GM12878 (cell line): ENCODE measurements at regions not wholly inside any gene's neighbourhood (a gene's known extent, or its start where the extent isn't known, plus 50 kb on each side); places are given as distances from the start of the nearest gene placed in this dataset.

Source experiments
- ATAC-seq: fragments of 200-7000 bp; cut with Tn5 transposase; 3 replicates; pipeline ENCODE4 v1.9.1; 2020; ENCODE audit warnings: mild to moderate bottlenecking, moderate library complexity
- BruUV-seq: library from RNA; stranded (reverse); fragments of 400-500 nt; replicated peaks from 2 replicates; lab custom pipeline; 2021; lab: Mats Ljungman, UMichigan
- CTCF ChIA-PET: fragments of 300-600 bp; sonication (Branson Sonifier 250); formaldehyde crosslinking; extraction: SDS; loops from one replicate; lab custom pipeline; 2021; ENCODE audit warnings: inconsistent platforms; lab: Yijun Ruan, JAX
- POLR2A ChIA-PET: fragments of 350-600 bp; formaldehyde crosslinking; extraction: SDS; loops from one replicate; lab custom pipeline; 2021; ENCODE audit warnings: inconsistent platforms; lab: Charles Lee
- RAD21 ChIA-PET: fragments of 300-600 bp; sonication (Branson Sonifier 250); formaldehyde crosslinking; loops from one replicate; lab custom pipeline; 2023; ENCODE audit warnings: antibody characterized with exemption; ENCODE audit not compliant: unreplicated experiment; lab: Charles Lee
- SMC1A ChIA-PET: fragments of 300-600 bp; sonication (Branson Sonifier 250); formaldehyde crosslinking; loops from one replicate; lab custom pipeline; 2023; ENCODE audit not compliant: unreplicated experiment, uncharacterized antibody; lab: Charles Lee
- DNase-seq: peaks from one replicate; pipeline ENCODE4 v3.0.0-alpha.2; 2011; ENCODE audit warnings: low read depth, low spot score
- FAIRE-seq: peaks from 3 replicates; lab custom pipeline; 2011; peaks lifted over from hg19 to GRCh38; lab: Jason Lieb, UNC
- H2AFZ ChIP-seq: 2 replicates; pipeline ENCODE4 v1.6.0; 2011; ENCODE audit warnings: low read depth, low read length, control low read depth; ENCODE audit not compliant: control insufficient read depth
- H3K27ac ChIP-seq: 2 replicates; pipeline ENCODE4 v1.5.1; 2011; ENCODE audit warnings: control low read depth; ENCODE audit not compliant: control insufficient read depth, insufficient read depth
- H3K27me3 ChIP-seq, 2 experiments: replicated peaks in 1 of 2; 2 replicates each; pipeline versions ENCODE4 v1.6.0 to v1.6.1; 2011; ENCODE audit warnings: low read length in 1 of 2; ENCODE audit not compliant: control insufficient read depth in 2 of 2, insufficient read depth in 2 of 2
- H3K36me3 ChIP-seq, 2 experiments: 2 replicates each; pipeline ENCODE4 v1.5.1; 2011; ENCODE audit warnings: low read length in 1 of 2; ENCODE audit not compliant: control insufficient read depth in 2 of 2, insufficient read depth in 2 of 2
- H3K4me1 ChIP-seq: 2 replicates; pipeline ENCODE4 v1.6.1; 2011; ENCODE audit warnings: mild to moderate bottlenecking, low read length, moderate library complexity, mixed read lengths; ENCODE audit not compliant: control insufficient read depth, insufficient read depth
- H3K4me2 ChIP-seq: 2 replicates; pipeline ENCODE4 v1.6.0; 2011; ENCODE audit warnings: control low read depth; ENCODE audit not compliant: control insufficient read depth, insufficient read depth
- H3K4me3 ChIP-seq: fragments of 200-600 bp; sonication (generic); 2 replicates; pipeline ENCODE4 v1.5.1; 2016
- H3K79me2 ChIP-seq: 2 replicates; pipeline ENCODE4 v1.6.0; 2011; ENCODE audit warnings: low read length; ENCODE audit not compliant: control insufficient read depth, insufficient read depth
- H3K9ac ChIP-seq: 2 replicates; pipeline ENCODE4 v1.8.0; 2011; ENCODE audit warnings: low read length, control low read depth, mixed read lengths; ENCODE audit not compliant: control insufficient read depth, insufficient read depth
- H3K9me3 ChIP-seq: replicated peaks from 3 replicates; pipeline ENCODE4 v1.5.1; 2011; ENCODE audit warnings: mild to moderate bottlenecking, low read length; ENCODE audit not compliant: control insufficient read depth, insufficient read depth
- H4K20me1 ChIP-seq: 2 replicates; pipeline ENCODE4 v1.6.0; 2011; ENCODE audit not compliant: control insufficient read depth, insufficient read depth
- BACH1 ChIP-seq: fragments of 450-650 bp; IDR thresholded peaks from 2 replicates; pipeline ENCODE4 v1.6.1; 2017; ENCODE audit warnings: mild to moderate bottlenecking, borderline replicate concordance
- GATAD2B ChIP-seq: fragments of 450-650 bp; conservative IDR thresholded peaks from 2 replicates; pipeline ENCODE4 v1.6.1; 2017; ENCODE audit warnings: low read depth, mild to moderate bottlenecking, moderate library complexity
- LARP7 ChIP-seq: fragments of 450-650 bp; IDR thresholded peaks from 2 replicates; pipeline ENCODE4 v1.6.1; 2017; ENCODE audit warnings: mild to moderate bottlenecking
- MEF2A ChIP-seq: IDR thresholded peaks from 2 replicates; pipeline ENCODE4 v1.6.1; 2011; ENCODE audit warnings: low read depth, mild to moderate bottlenecking, low read length, moderate library complexity; ENCODE audit not compliant: insufficient read depth
- NFXL1 ChIP-seq: fragments of 450-650 bp; IDR thresholded peaks from 2 replicates; pipeline ENCODE4 v1.6.1; 2017; ENCODE audit warnings: antibody characterized with exemption, mild to moderate bottlenecking, borderline replicate concordance
- RAD21 ChIP-seq: IDR thresholded peaks from 2 replicates; pipeline ENCODE4 v1.6.1; 2011; ENCODE audit warnings: mild to moderate bottlenecking, low read depth, low read length, moderate library complexity; ENCODE audit not compliant: insufficient read depth
- RBBP5 ChIP-seq: fragments of 200-600 bp; sonication (generic); conservative IDR thresholded peaks from 2 replicates; pipeline ENCODE4 v1.6.1; 2016
- RFX5 ChIP-seq: IDR thresholded peaks from 2 replicates; pipeline ENCODE4 v1.6.1; 2011; ENCODE audit warnings: low read depth, low read length, improper control_type of control experiment
- SMARCA5 ChIP-seq: fragments of 450-650 bp; IDR thresholded peaks from 2 replicates; pipeline ENCODE4 v1.6.1; 2017; ENCODE audit warnings: mild to moderate bottlenecking
- SRF ChIP-seq, 2 experiments: IDR thresholded peaks; 2 replicates each; pipeline ENCODE4 v1.6.1; 2011; ENCODE audit warnings: low read depth in 2 of 2, low read length in 2 of 2, mild to moderate bottlenecking in 1 of 2, moderate library complexity in 1 of 2
- TAF1 ChIP-seq: IDR thresholded peaks from 2 replicates; pipeline ENCODE4 v1.6.1; 2011; ENCODE audit warnings: mild to moderate bottlenecking, low read depth, low read length, borderline replicate concordance
- ZNF622 ChIP-seq: fragments of 450-650 bp; IDR thresholded peaks from 2 replicates; pipeline ENCODE4 v1.6.1; 2017; ENCODE audit warnings: mild to moderate bottlenecking, inconsistent platforms
- in situ Hi-C: fragments of 300-500 bp; cut with MboI; formaldehyde crosslinking; loops from 9 replicates; pipeline ENCODE4 v1.14.3; 2018; ENCODE audit warnings: mixed read lengths
- intact Hi-C: fragments of 100-400 bp; cut with micrococcal nuclease; formaldehyde crosslinking; loops from one replicate; pipeline ENCODE4 v1.14.2; 2022; ENCODE audit not compliant: unreplicated experiment
- TF ChIP-seq, protein P1 (sequence below): IDR thresholded peaks from 2 replicates; pipeline ENCODE4 v1.6.1; 2011; ENCODE audit warnings: low read depth, low read length, improper control_type of control experiment, borderline replicate concordance
- TF ChIP-seq, protein P2 (sequence below): fragments of 450-650 bp; IDR thresholded peaks from 2 replicates; pipeline ENCODE4 v1.6.1; 2017; ENCODE audit warnings: mild to moderate bottlenecking, moderate library complexity
- TF ChIP-seq, protein P3 (sequence below): IDR thresholded peaks from 2 replicates; pipeline ENCODE4 v1.6.1; 2011; ENCODE audit warnings: borderline replicate concordance, low read depth, mild to moderate bottlenecking, moderate library complexity, low read length; ENCODE audit not compliant: insufficient read depth, poor library complexity, severe bottlenecking

GRCh38 chr2:48162742-48163141, 151.7 kb upstream of the FOXN2 start:
- BruUV-seq: no TSS peak
- no peak for DNase-seq

More at GRCh38 chr2:48162742-48163141, 151.7 kb upstream of the FOXN2 start:
- no peak overlapping the region for H3K4me2 ChIP-seq
- no peak overlapping the region for H3K9ac ChIP-seq
- RAD21 ChIA-PET: no interaction called here
- no peak overlapping the region for H3K4me3 ChIP-seq
- no peak overlapping the region for H2AFZ ChIP-seq
- CTCF ChIA-PET: no interaction called here
- H3K9me3 ChIP-seq: peaks cover 1% of the 10 kb centered on the region; the same call in 1 of the 3 replicates
- H3K27me3 ChIP-seq: no peaks in the 10 kb centered on the region
- no peak for ATAC-seq
- no peaks in the 10 kb centered on the region for H3K79me2 ChIP-seq
- in situ Hi-C loops: no loop called here
- FAIRE-seq: no peak
- H3K27ac ChIP-seq: no peak overlapping the region
- H3K36me3 ChIP-seq: no peaks in the 10 kb centered on the region
- TF ChIP-seq SMARCA5: no peak
- TF ChIP-seq NFXL1: no peak
- TF ChIP-seq GATAD2B: no peak
- TF ChIP-seq RFX5: no peak
- TF ChIP-seq, protein P1, sequence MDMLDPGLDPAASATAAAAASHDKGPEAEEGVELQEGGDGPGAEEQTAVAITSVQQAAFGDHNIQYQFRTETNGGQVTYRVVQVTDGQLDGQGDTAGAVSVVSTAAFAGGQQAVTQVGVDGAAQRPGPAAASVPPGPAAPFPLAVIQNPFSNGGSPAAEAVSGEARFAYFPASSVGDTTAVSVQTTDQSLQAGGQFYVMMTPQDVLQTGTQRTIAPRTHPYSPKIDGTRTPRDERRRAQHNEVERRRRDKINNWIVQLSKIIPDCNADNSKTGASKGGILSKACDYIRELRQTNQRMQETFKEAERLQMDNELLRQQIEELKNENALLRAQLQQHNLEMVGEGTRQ: no peak
- no peak for TF ChIP-seq TAF1
- TF ChIP-seq LARP7: no peak
- TF ChIP-seq RBBP5: no peak
- TF ChIP-seq, protein P2, sequence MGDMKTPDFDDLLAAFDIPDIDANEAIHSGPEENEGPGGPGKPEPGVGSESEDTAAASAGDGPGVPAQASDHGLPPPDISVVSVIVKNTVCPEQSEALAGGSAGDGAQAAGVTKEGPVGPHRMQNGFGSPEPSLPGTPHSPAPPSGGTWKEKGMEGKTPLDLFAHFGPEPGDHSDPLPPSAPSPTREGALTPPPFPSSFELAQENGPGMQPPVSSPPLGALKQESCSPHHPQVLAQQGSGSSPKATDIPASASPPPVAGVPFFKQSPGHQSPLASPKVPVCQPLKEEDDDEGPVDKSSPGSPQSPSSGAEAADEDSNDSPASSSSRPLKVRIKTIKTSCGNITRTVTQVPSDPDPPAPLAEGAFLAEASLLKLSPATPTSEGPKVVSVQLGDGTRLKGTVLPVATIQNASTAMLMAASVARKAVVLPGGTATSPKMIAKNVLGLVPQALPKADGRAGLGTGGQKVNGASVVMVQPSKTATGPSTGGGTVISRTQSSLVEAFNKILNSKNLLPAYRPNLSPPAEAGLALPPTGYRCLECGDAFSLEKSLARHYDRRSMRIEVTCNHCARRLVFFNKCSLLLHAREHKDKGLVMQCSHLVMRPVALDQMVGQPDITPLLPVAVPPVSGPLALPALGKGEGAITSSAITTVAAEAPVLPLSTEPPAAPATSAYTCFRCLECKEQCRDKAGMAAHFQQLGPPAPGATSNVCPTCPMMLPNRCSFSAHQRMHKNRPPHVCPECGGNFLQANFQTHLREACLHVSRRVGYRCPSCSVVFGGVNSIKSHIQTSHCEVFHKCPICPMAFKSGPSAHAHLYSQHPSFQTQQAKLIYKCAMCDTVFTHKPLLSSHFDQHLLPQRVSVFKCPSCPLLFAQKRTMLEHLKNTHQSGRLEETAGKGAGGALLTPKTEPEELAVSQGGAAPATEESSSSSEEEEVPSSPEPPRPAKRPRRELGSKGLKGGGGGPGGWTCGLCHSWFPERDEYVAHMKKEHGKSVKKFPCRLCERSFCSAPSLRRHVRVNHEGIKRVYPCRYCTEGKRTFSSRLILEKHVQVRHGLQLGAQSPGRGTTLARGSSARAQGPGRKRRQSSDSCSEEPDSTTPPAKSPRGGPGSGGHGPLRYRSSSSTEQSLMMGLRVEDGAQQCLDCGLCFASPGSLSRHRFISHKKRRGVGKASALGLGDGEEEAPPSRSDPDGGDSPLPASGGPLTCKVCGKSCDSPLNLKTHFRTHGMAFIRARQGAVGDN: no peak
- TF ChIP-seq SRF (IDR thresholded peaks at IDR 0.05; ENCODE audit: low read depth in 2 of 2, low read length in 2 of 2): no peak
- TF ChIP-seq, protein P3, sequence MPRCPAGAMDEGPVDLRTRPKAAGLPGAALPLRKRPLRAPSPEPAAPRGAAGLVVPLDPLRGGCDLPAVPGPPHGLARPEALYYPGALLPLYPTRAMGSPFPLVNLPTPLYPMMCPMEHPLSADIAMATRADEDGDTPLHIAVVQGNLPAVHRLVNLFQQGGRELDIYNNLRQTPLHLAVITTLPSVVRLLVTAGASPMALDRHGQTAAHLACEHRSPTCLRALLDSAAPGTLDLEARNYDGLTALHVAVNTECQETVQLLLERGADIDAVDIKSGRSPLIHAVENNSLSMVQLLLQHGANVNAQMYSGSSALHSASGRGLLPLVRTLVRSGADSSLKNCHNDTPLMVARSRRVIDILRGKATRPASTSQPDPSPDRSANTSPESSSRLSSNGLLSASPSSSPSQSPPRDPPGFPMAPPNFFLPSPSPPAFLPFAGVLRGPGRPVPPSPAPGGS: no peak
- no peak for TF ChIP-seq RAD21
- no peak for TF ChIP-seq ZNF622
- TF ChIP-seq MEF2A: no peak
- no peak for TF ChIP-seq BACH1
- SMC1A ChIA-PET: no interaction called here
- H3K4me1 ChIP-seq: no peaks in the 10 kb centered on the region
- intact Hi-C loops: no loop called here
- H4K20me1 ChIP-seq: no peaks in the 10 kb centered on the region
- POLR2A ChIA-PET: no interaction called here
